Neuronal stem cell (in vitro differentiated cells): ENCODE measurements at regions not wholly inside any gene's neighbourhood (a gene's known extent, or its start where the extent isn't known, plus 50 kb on each side); places are given as distances from the start of the nearest gene placed in this dataset.
"Not testable (repeated sequence)": the region's sequence is repeated elsewhere in the genome, so short reads cannot be mapped to it uniquely, and the experiment has no call there.

Experiments used
- DNase-seq: peaks from one replicate; pipeline ENCODE4 v3.0.0-alpha.2; 2013; ENCODE audit warnings: low spot score
- H2AFZ ChIP-seq: one replicate; pipeline ENCODE4 v1.6.1; 2013; ENCODE audit warnings: mild to moderate bottlenecking, low read length, inconsistent platforms
- H2AK5ac ChIP-seq: 2 replicates; pipeline ENCODE4 v1.6.1; 2013; ENCODE audit warnings: low read depth, mild to moderate bottlenecking, inconsistent platforms, low read length, moderate library complexity, mixed read lengths
- H2BK120ac ChIP-seq: 2 replicates; pipeline ENCODE4 v1.6.1; 2013; ENCODE audit warnings: low read depth, mild to moderate bottlenecking, inconsistent platforms, low read length, moderate library complexity, mixed read lengths
- H2BK12ac ChIP-seq: one replicate; pipeline ENCODE4 v1.6.1; 2013; ENCODE audit warnings: low read length, inconsistent platforms
- H2BK15ac ChIP-seq: 2 replicates; pipeline ENCODE4 v1.6.1; 2013; ENCODE audit warnings: mild to moderate bottlenecking, low read length, inconsistent platforms, mixed read lengths
- H2BK5ac ChIP-seq: one replicate; pipeline ENCODE4 v1.6.1; 2013; ENCODE audit warnings: inconsistent platforms, mild to moderate bottlenecking, low read length, moderate library complexity
- H3K14ac ChIP-seq: one replicate; pipeline ENCODE4 v1.6.1; 2013; ENCODE audit warnings: low read length, inconsistent platforms
- H3K18ac ChIP-seq: 2 replicates; pipeline ENCODE4 v1.6.1; 2013; ENCODE audit warnings: low read length, inconsistent platforms
- H3K23ac ChIP-seq: 2 replicates; pipeline ENCODE4 v1.6.1; 2013; ENCODE audit warnings: low read depth, mild to moderate bottlenecking, mixed read lengths, low read length, inconsistent platforms; ENCODE audit not compliant: poor library complexity
- H3K27ac ChIP-seq: replicated peaks from 3 replicates; pipeline ENCODE4 v1.5.1; 2013; ENCODE audit warnings: low read length, inconsistent platforms
- H3K27me3 ChIP-seq, 3 experiments: 2 replicates each; pipeline ENCODE4 v1.6.1; 2013; ENCODE audit warnings: low read length in 3 of 3, mild to moderate bottlenecking in 2 of 3, inconsistent platforms in 1 of 3, low read depth in 1 of 3, mixed read lengths in 1 of 3, moderate library complexity in 1 of 3; ENCODE audit not compliant: control insufficient read depth in 3 of 3, insufficient read depth in 3 of 3
- H3K36me3 ChIP-seq, 2 donors: replicated peaks in 1 of 2; 2 replicates each; pipeline ENCODE4 v1.6.1; 2013; ENCODE audit warnings: low read length in 2 of 2; ENCODE audit not compliant: control insufficient read depth in 2 of 2, insufficient read depth in 2 of 2
- H3K4ac ChIP-seq: 2 replicates; pipeline ENCODE4 v1.6.1; 2013; ENCODE audit warnings: inconsistent platforms, mild to moderate bottlenecking, low read length, moderate library complexity
- H3K4me1 ChIP-seq, 2 donors: 1 replicate in 1 of 2; 2 replicates in 1 of 2; pipeline ENCODE4 v1.6.1; 2013; ENCODE audit warnings: low read length in 2 of 2, low read depth in 1 of 2; ENCODE audit not compliant: control insufficient read depth in 2 of 2, insufficient read depth in 1 of 2
- H3K4me2 ChIP-seq: one replicate; pipeline ENCODE4 v1.6.1; 2013; ENCODE audit warnings: mild to moderate bottlenecking, low read length, inconsistent platforms; ENCODE audit not compliant: insufficient read depth, poor library complexity, severe bottlenecking
- H3K4me3 ChIP-seq, 2 donors: 2 replicates each; pipeline ENCODE4 v1.5.1; 2013; ENCODE audit warnings: low read length in 2 of 2, mild to moderate bottlenecking in 2 of 2, inconsistent platforms in 1 of 2, moderate library complexity in 1 of 2
- H3K79me1 ChIP-seq: one replicate; pipeline ENCODE4 v1.6.1; 2013; ENCODE audit warnings: low read depth, mild to moderate bottlenecking, inconsistent platforms, low read length, moderate library complexity
- H3K9ac ChIP-seq: one replicate; pipeline ENCODE4 v1.6.1; 2013; ENCODE audit warnings: mild to moderate bottlenecking, low read depth, low read length, inconsistent platforms; ENCODE audit not compliant: poor library complexity
- H3K9me3 ChIP-seq, 2 donors: replicated peaks in 1 of 2; 2 replicates each; pipeline versions ENCODE3 to v1.6.1; 2013; ENCODE audit warnings: low read length in 2 of 2, mild to moderate bottlenecking in 2 of 2, inconsistent platforms in 1 of 2, low read depth in 1 of 2, mixed read lengths in 1 of 2, moderate library complexity in 1 of 2; ENCODE audit not compliant: control insufficient read depth in 2 of 2, insufficient read depth in 1 of 2
- H4K8ac ChIP-seq: one replicate; pipeline ENCODE4 v1.6.1; 2013; ENCODE audit warnings: low read depth, mild to moderate bottlenecking, inconsistent platforms, low read length, moderate library complexity
- H4K91ac ChIP-seq: one replicate; pipeline ENCODE4 v1.6.1; 2013; ENCODE audit warnings: low read length, low read depth, mild to moderate bottlenecking, inconsistent platforms; ENCODE audit not compliant: poor library complexity
- WGBS, 2 donors: extraction: QIAGEN DNeasy Blood & Tissue Kit; methylation state at CpG; one replicate each; pipeline ENCODE4 v1.1.7; 2013; ENCODE audit warnings: missing lambda C conversion rate in 2 of 2, mixed read lengths in 1 of 2; ENCODE audit not compliant: insufficient read length in 2 of 2, insufficient replicate concordance in 1 of 2; ENCODE audit errors: extremely low coverage in 2 of 2; 5-methylcytosine and 5-hydroxymethylcytosine counted together

DNA sequence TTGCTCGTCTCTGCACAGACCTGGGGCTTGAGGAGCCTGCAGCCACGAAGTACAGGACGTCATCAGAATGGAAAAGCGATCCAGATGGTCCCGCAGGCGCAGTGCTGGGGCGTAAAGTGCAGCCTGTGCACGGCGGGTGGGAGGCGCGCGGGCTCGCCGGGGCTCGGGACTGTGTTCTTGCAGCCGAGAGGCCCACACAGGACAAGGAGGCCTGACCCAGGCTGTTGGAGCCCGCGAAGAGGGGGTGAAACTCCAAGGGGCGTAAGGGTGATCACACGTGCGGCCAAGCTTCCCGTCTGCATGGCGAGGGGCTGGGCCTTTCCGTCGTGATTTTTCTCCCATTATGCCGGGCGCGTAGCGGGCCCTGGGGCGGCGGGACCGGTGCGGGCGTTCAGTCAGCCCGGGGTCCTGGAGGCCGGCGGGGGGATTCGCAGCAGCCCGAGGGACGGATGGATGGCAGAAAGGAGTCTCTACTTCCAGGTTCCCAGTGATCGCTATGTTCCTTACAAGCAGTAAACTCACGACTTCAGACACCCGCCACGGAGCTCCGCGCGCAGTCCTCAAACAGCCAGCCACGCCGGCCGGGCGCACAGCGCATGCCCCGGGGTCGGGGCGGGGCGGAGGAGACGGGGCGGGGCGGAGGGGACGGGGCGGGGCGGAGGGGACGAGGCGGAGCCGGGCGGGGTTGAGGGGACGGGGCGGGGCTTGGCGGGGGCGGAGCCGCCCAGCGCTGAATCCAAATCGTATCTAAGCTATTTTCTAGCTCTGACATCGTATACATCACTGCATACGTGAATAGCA is 141.0 kb upstream of the KCNJ18 start:
- Histone ChIP-seq H2BK12ac (no peak overlapping the region), H3K18ac (peak overlapping the region; percentile 95), H3K36me3 (peaks cover 2 to 3% of the 10 kb centered on the region in 2 donors), H3K23ac (peak overlapping the region; percentile 73), H2AFZ (peak overlapping the region; percentile 96), H2AK5ac (no peak overlapping the region), H4K91ac (no peak overlapping the region), H3K4ac (no peak overlapping the region), H3K9me3 (no peaks in the 10 kb centered on the region), H3K27me3 (no peaks in the 10 kb centered on the region), H2BK120ac (no peak overlapping the region), H2BK15ac (peak overlapping the region; percentile 92), H3K4me2 (peak overlapping the region; percentile 82), H2BK5ac (no peak overlapping the region), H3K4me3 (peak overlapping the region; percentile 76 to 92), H3K9ac (peak overlapping the region; percentile 87), H3K79me1 (peaks cover 1% of the 10 kb centered on the region), H4K8ac (no peak overlapping the region), H3K27ac (no peak overlapping the region), H3K14ac (peak overlapping the region; percentile 89), H3K4me1 (peaks cover 0 to 9% of the 10 kb centered on the region in 2 donors)
- no CpG with 5 or more reads among the region's 75 CpGs for WGBS, 2 donors
- DNase-seq, result peak; percentile 54

DNA sequence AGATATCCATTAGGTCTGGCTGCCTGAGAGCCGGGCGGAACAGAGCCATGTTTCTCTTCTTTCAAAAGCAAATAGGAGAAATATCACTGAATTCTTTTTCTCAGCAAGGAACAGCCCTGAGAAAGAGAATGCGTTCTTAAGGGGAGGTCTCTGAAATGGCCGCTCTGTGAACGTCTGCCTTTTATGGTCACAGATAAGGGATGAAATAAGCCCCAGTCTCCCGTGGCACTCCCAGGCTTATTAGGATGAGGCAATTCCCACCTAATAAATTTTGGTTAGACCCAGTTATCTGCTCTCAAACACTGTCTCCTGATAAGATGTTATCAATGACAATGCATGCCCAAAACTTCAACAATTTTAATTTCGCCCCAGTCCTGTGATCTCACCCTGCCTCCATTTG is 133.4 kb upstream of the KCNJ18 start:
- H3K79me1 ChIP-seq, H3K18ac ChIP-seq, H3K27me3 ChIP-seq, H2AFZ ChIP-seq, H3K36me3 ChIP-seq, H3K4ac ChIP-seq, H2BK12ac ChIP-seq, H3K9me3 ChIP-seq, H3K27ac ChIP-seq, H3K9ac ChIP-seq, H4K91ac ChIP-seq, H4K8ac ChIP-seq, H2BK5ac ChIP-seq, DNase-seq, H2BK15ac ChIP-seq, H2AK5ac ChIP-seq, H2BK120ac ChIP-seq, H3K4me1 ChIP-seq, H3K14ac ChIP-seq, H3K4me3 ChIP-seq, H3K23ac ChIP-seq, H3K4me2 ChIP-seq: not testable (repeated sequence)
- no CpG with 5 or more reads among the region's 7 CpGs for WGBS, 2 donors

DNA sequence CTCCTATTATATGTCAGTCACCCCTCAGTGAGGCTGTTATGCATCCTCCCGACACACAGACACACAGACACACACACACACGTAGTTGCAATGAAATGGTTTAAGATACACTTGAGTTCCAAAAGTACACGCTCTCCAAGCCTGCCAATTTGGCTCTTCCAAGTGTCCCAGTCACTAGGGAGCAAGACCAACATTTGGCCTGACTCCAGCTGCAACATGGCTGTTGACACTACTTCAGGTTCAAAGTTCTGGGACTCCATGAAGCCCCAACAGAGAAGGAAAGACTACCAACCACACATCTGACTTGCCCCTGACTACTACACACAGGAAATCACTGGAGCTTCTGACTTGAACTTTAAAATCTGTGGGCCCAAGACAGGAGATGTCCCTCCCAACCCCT is 128.1 kb upstream of the KCNJ18 start:
- H3K27ac ChIP-seq, result no peak overlapping the region
- H3K27me3 ChIP-seq, result peaks cover 0 to 2% (median 0%) of the 10 kb centered on the region in 3 experiments
- H3K23ac ChIP-seq, result no peak overlapping the region
- no peak overlapping the region for H3K4me2 ChIP-seq
- no peak overlapping the region for H2BK5ac ChIP-seq
- H2BK12ac ChIP-seq, result no peak overlapping the region
- no peak overlapping the region for H3K4me3 ChIP-seq
- H4K91ac ChIP-seq, result no peak overlapping the region
- H3K14ac ChIP-seq, result no peak overlapping the region
- no peak overlapping the region for H3K4ac ChIP-seq
- DNase-seq, result no peak
- no peak overlapping the region for H3K18ac ChIP-seq
- WGBS, 2 donors, result no CpG with 5 or more reads among the region's 3 CpGs
- no peak overlapping the region for H2BK15ac ChIP-seq
- no peaks in the 10 kb centered on the region for H3K79me1 ChIP-seq
- no peaks in the 10 kb centered on the region for H3K4me1 ChIP-seq
- no peaks in the 10 kb centered on the region for H3K36me3 ChIP-seq
- no peak overlapping the region for H3K9ac ChIP-seq
- no peak overlapping the region for H2AK5ac ChIP-seq
- peaks cover 0 to 4% of the 10 kb centered on the region in 2 donors for H3K9me3 ChIP-seq
- no peak overlapping the region for H4K8ac ChIP-seq
- H2AFZ ChIP-seq, result no peak overlapping the region
- no peak overlapping the region for H2BK120ac ChIP-seq

DNA sequence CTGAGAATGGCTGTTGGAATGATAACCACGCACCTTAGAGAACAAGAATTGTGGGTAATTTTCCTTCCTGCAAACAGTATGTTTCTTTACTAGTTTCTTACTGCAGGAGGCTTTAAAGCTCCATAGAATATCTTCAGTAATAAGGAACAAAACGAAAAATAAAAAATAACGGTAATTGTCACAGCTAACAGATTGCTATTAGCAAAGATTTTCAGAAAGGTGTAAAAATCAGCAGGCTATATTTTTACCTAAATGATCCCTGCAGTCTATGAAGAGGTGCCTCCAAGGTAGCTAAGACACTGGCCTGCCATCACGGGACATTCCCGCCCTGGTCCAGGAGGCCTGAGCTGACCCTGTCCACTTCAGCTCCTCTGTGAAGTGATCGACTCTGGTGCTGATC is 127.6 kb upstream of the KCNJ18 start:
- H3K18ac ChIP-seq, H2BK120ac ChIP-seq, H3K14ac ChIP-seq, H2BK12ac ChIP-seq, H3K4me3 ChIP-seq, H2AFZ ChIP-seq, H3K4ac ChIP-seq, H3K4me1 ChIP-seq, H4K91ac ChIP-seq, H2AK5ac ChIP-seq, H3K9me3 ChIP-seq, DNase-seq, H2BK5ac ChIP-seq, H4K8ac ChIP-seq, H3K79me1 ChIP-seq, H3K27ac ChIP-seq, H3K9ac ChIP-seq, H2BK15ac ChIP-seq, H3K36me3 ChIP-seq, H3K27me3 ChIP-seq, H3K23ac ChIP-seq, H3K4me2 ChIP-seq: not testable (repeated sequence)
- WGBS, 2 donors, result no CpG with 5 or more reads among the region's 6 CpGs
